ENCODE measurements at regions not wholly inside any gene's neighbourhood (a gene's known extent, or its start where the extent isn't known, plus 50 kb on each side); places are given as distances from the start of the nearest gene placed in this dataset.

GRCh38 chr17:73870473-73870872 is 226.2 kb upstream of the SDK2 start (continued):
- TF ChIP-seq E2F4 (CRISPR knock-in tag; IDR thresholded peaks at IDR 0.05; ENCODE audit: borderline replicate concordance, low read depth) (no peak), IRF2 (CRISPR knock-in tag; IDR thresholded peaks at IDR 0.05; ENCODE audit: borderline replicate concordance, low read depth) (no peak), ZNF121 (CRISPR knock-in tag; IDR thresholded peaks at IDR 0.05) (no peak), JAZF1 (CRISPR knock-in tag; IDR thresholded peaks at IDR 0.05) (no peak)
- TF ChIP-seq, protein P1, sequence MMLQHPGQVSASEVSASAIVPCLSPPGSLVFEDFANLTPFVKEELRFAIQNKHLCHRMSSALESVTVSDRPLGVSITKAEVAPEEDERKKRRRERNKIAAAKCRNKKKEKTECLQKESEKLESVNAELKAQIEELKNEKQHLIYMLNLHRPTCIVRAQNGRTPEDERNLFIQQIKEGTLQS (CRISPR knock-in tag; conservative IDR thresholded peaks at IDR 0.05) = no peak
- TF ChIP-seq, protein P2, sequence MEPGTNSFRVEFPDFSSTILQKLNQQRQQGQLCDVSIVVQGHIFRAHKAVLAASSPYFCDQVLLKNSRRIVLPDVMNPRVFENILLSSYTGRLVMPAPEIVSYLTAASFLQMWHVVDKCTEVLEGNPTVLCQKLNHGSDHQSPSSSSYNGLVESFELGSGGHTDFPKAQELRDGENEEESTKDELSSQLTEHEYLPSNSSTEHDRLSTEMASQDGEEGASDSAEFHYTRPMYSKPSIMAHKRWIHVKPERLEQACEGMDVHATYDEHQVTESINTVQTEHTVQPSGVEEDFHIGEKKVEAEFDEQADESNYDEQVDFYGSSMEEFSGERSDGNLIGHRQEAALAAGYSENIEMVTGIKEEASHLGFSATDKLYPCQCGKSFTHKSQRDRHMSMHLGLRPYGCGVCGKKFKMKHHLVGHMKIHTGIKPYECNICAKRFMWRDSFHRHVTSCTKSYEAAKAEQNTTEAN (CRISPR knock-in tag; IDR thresholded peaks at IDR 0.05) = no peak

GRCh38 chr17:73872816-73873215 is 228.6 kb upstream of the SDK2 start:
- ChIA-PET POLR2A (interaction anchor here (0.6 to 0.7 kb wide), 2 partner anchors 80 to 132 kb away, joined by 3 to 6 read pairs; no protein-coding TSS in a partner anchor), CTCF (no interaction called here)
- H3K27ac Mint-ChIP-seq = no peak overlapping the region
- no peaks in the 10 kb centered on the region for H3K9me3 Mint-ChIP-seq
- DNase-seq (ENCODE audit: low spot score) (no peak), ATAC-seq (no peak)
- no peaks in the 10 kb centered on the region for H3K36me3 Mint-ChIP-seq
- no peak overlapping the region for H3K4me3 Mint-ChIP-seq
- H3K4me1 Mint-ChIP-seq = no peaks in the 10 kb centered on the region
- no peaks in the 10 kb centered on the region; the same call in none of the 2 replicates for H3K27me3 Mint-ChIP-seq (ENCODE audit: low read depth)
- TF ChIP-seq ZNF671 (CRISPR knock-in tag; IDR thresholded peaks at IDR 0.05) (no peak), PRDM15 (CRISPR knock-in tag; IDR thresholded peaks at IDR 0.05) (no peak), ZNF219 (CRISPR knock-in tag; IDR thresholded peaks at IDR 0.05; ENCODE audit: borderline replicate concordance) (no peak), TCF7 (CRISPR knock-in tag; IDR thresholded peaks at IDR 0.05; ENCODE audit: low read depth) (no peak), TP53 (CRISPR knock-in tag; IDR thresholded peaks at IDR 0.05) (no peak), CBFB (CRISPR knock-in tag; IDR thresholded peaks at IDR 0.05; ENCODE audit: low read depth) (no peak), SOX15 (CRISPR knock-in tag; IDR thresholded peaks at IDR 0.05) (no peak), CTCF (IDR thresholded peaks at IDR 0.05) (no peak), ZNF281 (CRISPR knock-in tag; IDR thresholded peaks at IDR 0.05) (no peak), ZNF263 (CRISPR knock-in tag; IDR thresholded peaks at IDR 0.05; ENCODE audit: low read depth) (no peak), HMGXB4 (CRISPR knock-in tag; IDR thresholded peaks at IDR 0.05) (no peak), PREB (CRISPR knock-in tag; IDR thresholded peaks at IDR 0.05; ENCODE audit: borderline replicate concordance) (no peak), NR3C1 (CRISPR knock-in tag; conservative IDR thresholded peaks at IDR 0.05; ENCODE audit: low read depth) (no peak)
- TF ChIP-seq, protein P3, sequence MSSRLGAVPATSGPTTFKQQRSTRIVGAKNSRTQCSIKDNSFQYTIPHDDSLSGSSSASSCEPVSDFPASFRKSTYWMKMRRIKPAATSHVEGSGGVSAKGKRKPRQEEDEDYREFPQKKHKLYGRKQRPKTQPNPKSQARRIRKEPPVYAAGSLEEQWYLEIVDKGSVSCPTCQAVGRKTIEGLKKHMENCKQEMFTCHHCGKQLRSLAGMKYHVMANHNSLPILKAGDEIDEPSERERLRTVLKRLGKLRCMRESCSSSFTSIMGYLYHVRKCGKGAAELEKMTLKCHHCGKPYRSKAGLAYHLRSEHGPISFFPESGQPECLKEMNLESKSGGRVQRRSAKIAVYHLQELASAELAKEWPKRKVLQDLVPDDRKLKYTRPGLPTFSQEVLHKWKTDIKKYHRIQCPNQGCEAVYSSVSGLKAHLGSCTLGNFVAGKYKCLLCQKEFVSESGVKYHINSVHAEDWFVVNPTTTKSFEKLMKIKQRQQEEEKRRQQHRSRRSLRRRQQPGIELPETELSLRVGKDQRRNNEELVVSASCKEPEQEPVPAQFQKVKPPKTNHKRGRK (CRISPR knock-in tag; IDR thresholded peaks at IDR 0.05; ENCODE audit: borderline replicate concordance) = no peak
